SK-N-SH (cell line): ENCODE measurements at regions not wholly inside any gene's neighbourhood (a gene's known extent, or its start where the extent isn't known, plus 50 kb on each side); places are given as distances from the start of the nearest gene placed in this dataset.

Source experiments
- CTCF ChIA-PET: fragments of 300-600, 350-600 bp; formaldehyde crosslinking; extraction: SDS; loops from one replicate; lab custom pipeline; 2021; lab: Yijun Ruan, JAX
- POLR2A ChIA-PET: fragments of 350-600 bp; sonication (Branson Sonifier 250); formaldehyde crosslinking; extraction: SDS; loops from one replicate; lab custom pipeline; 2020; ENCODE audit warnings: antibody characterized with exemption, inconsistent platforms; lab: Yijun Ruan, JAX
- DNase-seq: peaks from one replicate; pipeline ENCODE4 v3.0.0; 2012
- H2AFZ ChIP-seq: fragments of 200-600 bp; sonication (generic); 2 replicates; pipeline ENCODE4 v1.8.1; 2016; ENCODE audit warnings: antibody characterized with exemption, mild to moderate bottlenecking, low read depth
- H3F3A ChIP-seq: fragments of 200-600 bp; sonication (generic); replicated peaks from 2 replicates; pipeline ENCODE3; 2016; ENCODE audit warnings: antibody characterized with exemption, mild to moderate bottlenecking; ENCODE audit not compliant: insufficient read depth
- H3K27ac ChIP-seq, 2 experiments: fragments of 200-500 bp in 1 of 2; fragments of 200-600 bp in 1 of 2; sonication (Bioruptor generic) in 1 of 2; sonication (generic), shearing (Covaris generic) in 1 of 2; 2 replicates each; pipeline versions ENCODE4 v1.5.1 to v1.6.1; 2014 to 2016; ENCODE audit warnings: low read depth in 2 of 2, inconsistent platforms in 1 of 2, low read length in 1 of 2, mild to moderate bottlenecking in 1 of 2, mixed read lengths in 1 of 2
- H3K27me3 ChIP-seq: fragments of 200-600 bp; sonication (generic), shearing (Covaris generic); 2 replicates; pipeline ENCODE4 v1.6.1; 2016; ENCODE audit warnings: mixed run types; ENCODE audit not compliant: insufficient read depth
- H3K36me3 ChIP-seq, 2 experiments: fragments of 200-500 bp in 1 of 2; fragments of 200-600 bp in 1 of 2; sonication (Bioruptor generic) in 1 of 2; sonication (generic) in 1 of 2; replicated peaks in 1 of 2; 2 replicates each; pipeline versions ENCODE3 to v1.5.1; 2014 to 2016; ENCODE audit warnings: low read length in 1 of 2, mild to moderate bottlenecking in 1 of 2; ENCODE audit not compliant: insufficient read depth in 2 of 2, control insufficient read depth in 1 of 2
- H3K4me1 ChIP-seq, 2 experiments: fragments of 200-500 bp in 1 of 2; fragments of 200-600 bp in 1 of 2; sonication (Bioruptor generic) in 1 of 2; sonication (generic), shearing (Covaris generic) in 1 of 2; 2 replicates each; pipeline versions ENCODE4 v1.5.1 to v1.6.1; 2014 to 2016; ENCODE audit warnings: low read depth in 1 of 2, low read length in 1 of 2, mixed run types in 1 of 2; ENCODE audit not compliant: insufficient read depth in 2 of 2, control insufficient read depth in 1 of 2
- H3K4me2 ChIP-seq: fragments of 200-600 bp; sonication (generic), shearing (Covaris generic); 2 replicates; pipeline ENCODE4 v1.6.1; 2017; ENCODE audit warnings: mixed run types
- H3K4me3 ChIP-seq, 2 experiments: fragments of 200-500 bp in 1 of 2; fragments of 200-600 bp in 1 of 2; sonication (Bioruptor generic) in 1 of 2; sonication (generic), shearing (Covaris generic) in 1 of 2; 2 replicates each; pipeline versions ENCODE4 v1.5.1 to v1.8.1; 2014 to 2016; ENCODE audit warnings: low read depth in 2 of 2, inconsistent platforms in 1 of 2, low read length in 1 of 2, mild to moderate bottlenecking in 1 of 2, mixed read lengths in 1 of 2, moderate library complexity in 1 of 2
- H3K79me2 ChIP-seq: fragments of 200-600 bp; sonication (generic); 2 replicates; pipeline ENCODE4 v1.8.1; 2017; ENCODE audit warnings: mild to moderate bottlenecking; ENCODE audit not compliant: insufficient read depth
- H3K9ac ChIP-seq: fragments of 200-600 bp; sonication (generic); 2 replicates; pipeline ENCODE4 v1.6.1; 2017; ENCODE audit warnings: mixed run types
- H3K9me2 ChIP-seq: fragments of 200-600 bp; sonication (generic); 2 replicates; pipeline ENCODE4 v1.6.1; 2017; ENCODE audit warnings: mixed run types
- H3K9me3 ChIP-seq: fragments of 200-600 bp; sonication (generic); 2 replicates; pipeline ENCODE4 v1.6.1; 2017; ENCODE audit warnings: mixed run types, mild to moderate bottlenecking, moderate library complexity
- H4K20me1 ChIP-seq: fragments of 200-600 bp; sonication (generic); 2 replicates; pipeline ENCODE4 v1.6.1; 2017; ENCODE audit warnings: mild to moderate bottlenecking, mixed run types; ENCODE audit not compliant: insufficient read depth
- CHD2 ChIP-seq: fragments of 150-350 bp; IDR thresholded peaks from 2 replicates; pipeline ENCODE4 v1.6.1; 2018; ENCODE audit warnings: low read length; ENCODE audit not compliant: partially characterized antibody
- ELF1 ChIP-seq: IDR thresholded peaks from 2 replicates; pipeline ENCODE4 v1.4.0; 2012
- FOSL2 ChIP-seq: IDR thresholded peaks from 2 replicates; pipeline ENCODE4 v1.4.0; 2012; ENCODE audit warnings: low read depth, mild to moderate bottlenecking, moderate library complexity, borderline replicate concordance
- FOXM1 ChIP-seq: IDR thresholded peaks from 2 replicates; pipeline ENCODE4 v1.4.0; 2012; ENCODE audit warnings: low read depth, mild to moderate bottlenecking
- JUND ChIP-seq: IDR thresholded peaks from 2 replicates; pipeline ENCODE4 v1.4.0; 2012
- MEF2A ChIP-seq: IDR thresholded peaks from 2 replicates; pipeline ENCODE4 v1.4.0; 2012; ENCODE audit warnings: low read depth, borderline replicate concordance
- MXI1 ChIP-seq: IDR thresholded peaks from 2 replicates; pipeline ENCODE4 v1.6.1; 2012; ENCODE audit warnings: mild to moderate bottlenecking, low read depth, low read length, improper control_type of control experiment
- POLR2AphosphoS5 ChIP-seq: IDR thresholded peaks from 2 replicates; pipeline ENCODE4 v1.6.1; 2012; ENCODE audit warnings: low read depth, low read length
- RFX5 ChIP-seq: IDR thresholded peaks from 2 replicates; pipeline ENCODE4 v1.6.1; 2012; ENCODE audit warnings: mild to moderate bottlenecking, improper control_type of control experiment, low read length
- RXRA ChIP-seq: IDR thresholded peaks from 2 replicates; pipeline ENCODE4 v1.4.0; 2012; ENCODE audit warnings: low read depth, mild to moderate bottlenecking, borderline replicate concordance
- SIN3A ChIP-seq: IDR thresholded peaks from 2 replicates; pipeline ENCODE4 v1.6.1; 2012; ENCODE audit warnings: low read depth, mild to moderate bottlenecking, low read length, moderate library complexity, borderline replicate concordance
- SMC3 ChIP-seq: IDR thresholded peaks from 2 replicates; pipeline ENCODE4 v1.6.1; 2012; ENCODE audit warnings: low read depth, low read length, improper control_type of control experiment
- TAF1 ChIP-seq: IDR thresholded peaks from 2 replicates; pipeline ENCODE4 v1.6.1; 2012; ENCODE audit warnings: low read depth, mild to moderate bottlenecking, low read length, moderate library complexity, borderline replicate concordance
- TEAD4 ChIP-seq: IDR thresholded peaks from 2 replicates; pipeline ENCODE4 v1.4.0; 2012; ENCODE audit warnings: mild to moderate bottlenecking, borderline replicate concordance; ENCODE audit not compliant: insufficient read depth
- WGBS: methylation state at CpG from one replicate; pipeline ENCODE4 v1.1.6; 2017; ENCODE audit warnings: low lambda C conversion rate; 5-methylcytosine and 5-hydroxymethylcytosine counted together
- TF ChIP-seq, protein P1 (sequence below): fragments of 200-600 bp; sonication (generic); IDR thresholded peaks from 2 replicates; pipeline ENCODE4 v1.6.1; 2017; ENCODE audit warnings: antibody characterized with exemption, mild to moderate bottlenecking, moderate library complexity
- TF ChIP-seq, protein P2 (sequence below): IDR thresholded peaks from 2 replicates; pipeline ENCODE4 v1.4.0; 2012; ENCODE audit warnings: low read depth, borderline replicate concordance
- TF ChIP-seq, protein P3 (sequence below): fragments of 150-350 bp; IDR thresholded peaks from 2 replicates; pipeline ENCODE4 v1.6.1; 2017; ENCODE audit warnings: antibody characterized with exemption, low read length, low read depth, borderline replicate concordance
- TF ChIP-seq, protein P4 (sequence below): IDR thresholded peaks from 2 replicates; pipeline ENCODE4 v1.4.0; 2012; ENCODE audit warnings: low read depth

DNA sequence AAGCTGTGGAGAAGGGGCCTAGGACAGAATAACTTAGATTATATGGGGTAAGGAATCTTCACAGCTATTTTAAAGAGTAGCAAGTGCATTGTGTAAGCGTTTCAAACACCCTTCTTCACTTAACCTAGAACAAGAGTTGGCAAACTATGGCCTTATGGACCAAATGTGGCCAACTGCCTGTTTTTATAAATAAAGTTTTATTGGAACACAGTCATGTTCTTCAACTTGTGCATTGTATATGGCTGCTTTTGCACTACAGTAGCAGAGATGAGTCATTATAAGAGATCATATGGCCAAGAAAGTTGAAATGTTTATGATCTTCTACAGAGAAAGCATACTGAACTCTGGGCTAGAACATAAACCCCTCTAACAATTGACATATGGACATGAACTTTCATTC lies 187.8 kb downstream of the ETV1 start:
- Histone ChIP-seq H3K9ac (peak overlapping the region; percentile 38), H3K9me2 (no peaks in the 10 kb centered on the region), H4K20me1 (no peaks in the 10 kb centered on the region), H3K27me3 (no peaks in the 10 kb centered on the region), H3K79me2 (no peaks in the 10 kb centered on the region), H3K9me3 (no peaks in the 10 kb centered on the region), H3K27ac (peak overlapping the region in 1 of 2 experiments; percentile 72; a peak in 2 of 4 replicates), H3K4me1 (no peaks in the 10 kb centered on the region), H3K4me2 (no peak overlapping the region), H3K36me3 (no peaks in the 10 kb centered on the region), H3K4me3 (no peak overlapping the region), H2AFZ (peak overlapping the region; percentile 63), H3F3A (no peaks in the 10 kb centered on the region)
- no peak for DNase-seq
- ChIA-PET CTCF (no interaction called here), POLR2A (no interaction called here)
- WGBS: 79% methylated on average over 1 of the region's 1 CpG
- TF ChIP-seq SIN3A: no peak
- TF ChIP-seq FOSL2: no peak
- TF ChIP-seq MEF2A: no peak
- TF ChIP-seq SMC3: no peak
- TF ChIP-seq ELF1: no peak
- TF ChIP-seq POLR2AphosphoS5: no peak
- TF ChIP-seq, protein P1, sequence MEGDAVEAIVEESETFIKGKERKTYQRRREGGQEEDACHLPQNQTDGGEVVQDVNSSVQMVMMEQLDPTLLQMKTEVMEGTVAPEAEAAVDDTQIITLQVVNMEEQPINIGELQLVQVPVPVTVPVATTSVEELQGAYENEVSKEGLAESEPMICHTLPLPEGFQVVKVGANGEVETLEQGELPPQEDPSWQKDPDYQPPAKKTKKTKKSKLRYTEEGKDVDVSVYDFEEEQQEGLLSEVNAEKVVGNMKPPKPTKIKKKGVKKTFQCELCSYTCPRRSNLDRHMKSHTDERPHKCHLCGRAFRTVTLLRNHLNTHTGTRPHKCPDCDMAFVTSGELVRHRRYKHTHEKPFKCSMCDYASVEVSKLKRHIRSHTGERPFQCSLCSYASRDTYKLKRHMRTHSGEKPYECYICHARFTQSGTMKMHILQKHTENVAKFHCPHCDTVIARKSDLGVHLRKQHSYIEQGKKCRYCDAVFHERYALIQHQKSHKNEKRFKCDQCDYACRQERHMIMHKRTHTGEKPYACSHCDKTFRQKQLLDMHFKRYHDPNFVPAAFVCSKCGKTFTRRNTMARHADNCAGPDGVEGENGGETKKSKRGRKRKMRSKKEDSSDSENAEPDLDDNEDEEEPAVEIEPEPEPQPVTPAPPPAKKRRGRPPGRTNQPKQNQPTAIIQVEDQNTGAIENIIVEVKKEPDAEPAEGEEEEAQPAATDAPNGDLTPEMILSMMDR: no peak
- TF ChIP-seq, protein P2, sequence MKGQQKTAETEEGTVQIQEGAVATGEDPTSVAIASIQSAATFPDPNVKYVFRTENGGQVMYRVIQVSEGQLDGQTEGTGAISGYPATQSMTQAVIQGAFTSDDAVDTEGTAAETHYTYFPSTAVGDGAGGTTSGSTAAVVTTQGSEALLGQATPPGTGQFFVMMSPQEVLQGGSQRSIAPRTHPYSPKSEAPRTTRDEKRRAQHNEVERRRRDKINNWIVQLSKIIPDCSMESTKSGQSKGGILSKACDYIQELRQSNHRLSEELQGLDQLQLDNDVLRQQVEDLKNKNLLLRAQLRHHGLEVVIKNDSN: no peak
- TF ChIP-seq RFX5: no peak
- TF ChIP-seq CHD2: no peak
- TF ChIP-seq FOXM1: no peak
- TF ChIP-seq, protein P3, sequence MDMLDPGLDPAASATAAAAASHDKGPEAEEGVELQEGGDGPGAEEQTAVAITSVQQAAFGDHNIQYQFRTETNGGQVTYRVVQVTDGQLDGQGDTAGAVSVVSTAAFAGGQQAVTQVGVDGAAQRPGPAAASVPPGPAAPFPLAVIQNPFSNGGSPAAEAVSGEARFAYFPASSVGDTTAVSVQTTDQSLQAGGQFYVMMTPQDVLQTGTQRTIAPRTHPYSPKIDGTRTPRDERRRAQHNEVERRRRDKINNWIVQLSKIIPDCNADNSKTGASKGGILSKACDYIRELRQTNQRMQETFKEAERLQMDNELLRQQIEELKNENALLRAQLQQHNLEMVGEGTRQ: no peak
- no peak for TF ChIP-seq TEAD4
- TF ChIP-seq, protein P4, sequence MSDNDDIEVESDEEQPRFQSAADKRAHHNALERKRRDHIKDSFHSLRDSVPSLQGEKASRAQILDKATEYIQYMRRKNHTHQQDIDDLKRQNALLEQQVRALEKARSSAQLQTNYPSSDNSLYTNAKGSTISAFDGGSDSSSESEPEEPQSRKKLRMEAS: no peak
- no peak for TF ChIP-seq MXI1
- no peak for TF ChIP-seq JUND
- TF ChIP-seq TAF1: no peak
- no peak for TF ChIP-seq RXRA
